ENCODE measurements at regions not wholly inside any gene's neighbourhood (a gene's known extent, or its start where the extent isn't known, plus 50 kb on each side); places are given as distances from the start of the nearest gene placed in this dataset.

DNA sequence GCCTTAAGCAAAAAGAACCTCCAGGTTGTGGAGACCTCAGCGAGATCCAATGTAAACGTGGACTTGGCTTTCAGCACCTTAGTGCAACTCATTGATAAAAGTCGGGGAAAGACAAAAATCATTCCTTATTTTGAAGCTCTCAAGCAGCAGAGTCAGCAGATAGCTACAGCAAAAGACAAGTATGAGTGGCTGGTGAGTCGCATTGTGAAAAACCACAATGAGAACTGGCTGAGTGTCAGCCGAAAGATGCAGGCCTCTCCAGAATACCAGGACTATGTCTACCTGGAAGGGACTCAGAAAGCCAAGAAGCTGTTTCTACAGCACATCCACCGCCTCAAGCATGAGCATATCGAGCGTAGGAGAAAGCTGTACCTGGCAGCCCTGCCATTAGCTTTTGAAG is 58.5 kb downstream of the ARHGAP35 start:
- no peak for TF ChIP-seq POLR2AphosphoS5 (IDR thresholded peaks at IDR 0.05; ENCODE audit: low read depth, low read length)
- TF ChIP-seq POLR2A (IDR thresholded peaks at IDR 0.05; ENCODE audit: low read depth, low read length) = no peak

Data from GM12892 (cell line).